Ascending aorta (tissue), 2 donors: ENCODE measurements at regions not wholly inside any gene's neighbourhood (a gene's known extent, or its start where the extent isn't known, plus 50 kb on each side); places are given as distances from the start of the nearest gene placed in this dataset.

Source experiments
- DNase-seq, 2 donors: peaks; one replicate each; pipeline ENCODE4 v3.0.0-alpha.2; 2019; ENCODE audit warnings: low spot score in 2 of 2
- H3K27ac ChIP-seq, 2 donors: fragments of 200-600 bp; sonication (generic); one replicate each; pipeline ENCODE4 v1.5.1; 2016 to 2017; ENCODE audit warnings: mild to moderate bottlenecking in 1 of 2
- H3K27me3 ChIP-seq: fragments of 200-600 bp; sonication (generic); one replicate; pipeline ENCODE4 v1.5.1; 2017
- H3K36me3 ChIP-seq, 2 donors: fragments of 200-600 bp; sonication (generic); one replicate each; pipeline ENCODE4 v1.5.1; 2016
- H3K4me1 ChIP-seq, 2 donors: fragments of 200-600 bp; sonication (generic); one replicate each; pipeline ENCODE4 v1.5.1; 2016 to 2017; ENCODE audit warnings: mild to moderate bottlenecking in 1 of 2
- H3K4me3 ChIP-seq, 2 donors: fragments of 200-600 bp; sonication (generic); one replicate each; pipeline ENCODE4 v1.5.1; 2016 to 2017; ENCODE audit warnings: mild to moderate bottlenecking in 1 of 2
- H3K9me3 ChIP-seq, 2 donors: fragments of 200-600 bp; sonication (generic); one replicate each; pipeline ENCODE4 v1.5.1; 2016
- CTCF ChIP-seq, 3 experiments: fragments of 200-600 bp in 2 of 3; fragments of 450-650 bp in 1 of 3; sonication (generic) in 2 of 3; IDR thresholded peaks; one replicate each; pipeline ENCODE4 v1.5.1; 2016 to 2019; ENCODE audit warnings: antibody characterized with exemption in 3 of 3, mild to moderate bottlenecking in 1 of 3, moderate library complexity in 1 of 3
- intact Hi-C: fragments of 100-400 bp; cut with DNase I; formaldehyde crosslinking; loops from one replicate; pipeline ENCODE4 v1.15.1; 2023

GRCh38 chr13:39189778-39190177 is 151.5 kb downstream of the NHLRC3 start:
- no peak for DNase-seq
- Histone ChIP-seq H3K27me3 (no peaks in the 10 kb centered on the region), H3K27ac (no peak overlapping the region), H3K9me3 (no peaks in the 10 kb centered on the region), H3K4me3 (no peak overlapping the region), H3K4me1 (peaks cover 0 to 5% of the 10 kb centered on the region in 2 donors), H3K36me3 (no peaks in the 10 kb centered on the region)
- TF ChIP-seq CTCF (IDR thresholded peaks at IDR 0.05) = no peak
- intact Hi-C loops = loop anchor here (5.0 kb wide), 1 partner anchor 228 kb away; no protein-coding TSS in a partner anchor

DNA sequence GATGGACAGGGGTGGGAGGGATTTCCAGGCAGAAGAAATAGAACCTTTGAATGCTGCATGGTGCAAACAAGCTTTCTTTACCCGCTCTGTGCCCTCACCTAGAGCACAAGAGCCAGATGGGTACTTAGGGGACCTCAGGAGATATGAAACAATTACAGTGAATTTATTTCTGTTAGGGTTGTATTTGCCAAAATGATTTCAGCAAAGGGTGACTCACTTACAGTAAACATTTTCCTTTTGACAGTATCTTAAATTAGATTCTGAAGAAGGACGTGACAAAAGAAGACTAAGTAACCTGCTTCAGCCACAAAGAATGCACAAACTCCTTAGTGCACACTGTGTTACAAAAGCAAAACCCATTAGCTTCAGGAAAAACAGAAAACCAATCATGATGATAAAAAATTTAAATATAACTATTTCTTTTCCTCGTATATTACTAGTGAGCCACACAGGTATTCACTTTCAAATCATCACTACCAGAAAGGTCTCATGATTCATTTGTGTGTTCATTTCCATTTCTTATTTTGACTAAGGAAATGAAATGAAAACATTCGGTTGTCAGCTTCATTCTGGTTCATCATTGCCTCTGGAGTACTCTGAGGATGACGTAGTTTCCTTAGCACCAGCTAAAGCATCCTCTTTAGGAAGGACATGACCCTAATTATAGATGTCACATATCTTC is 158.8 kb downstream of the NHLRC3 start:
- no peak overlapping the region for H3K27ac ChIP-seq

GRCh38 chr13:39197647-39198007 is 159.4 kb downstream of the NHLRC3 start:
- Histone ChIP-seq H3K27me3 (no peaks in the 10 kb centered on the region), H3K4me3 (no peak overlapping the region), H3K9me3 (no peaks in the 10 kb centered on the region), H3K36me3 (no peaks in the 10 kb centered on the region), H3K4me1 (no peaks in the 10 kb centered on the region), H3K27ac (no peak overlapping the region)
- no peak for DNase-seq
- TF ChIP-seq CTCF (IDR thresholded peaks at IDR 0.05) = no peak
- intact Hi-C loops = no loop called here

More for the DNA sequence above, 158.8 kb downstream of the NHLRC3 start:
- TF ChIP-seq CTCF (IDR thresholded peaks at IDR 0.05) = no peak
- no peak overlapping the region for H3K4me3 ChIP-seq
- H3K36me3 ChIP-seq = no peaks in the 10 kb centered on the region
- no peaks in the 10 kb centered on the region for H3K4me1 ChIP-seq
- no peaks in the 10 kb centered on the region for H3K27me3 ChIP-seq
- intact Hi-C loops = no loop called here
- no peaks in the 10 kb centered on the region for H3K9me3 ChIP-seq
- no peak for DNase-seq

DNA sequence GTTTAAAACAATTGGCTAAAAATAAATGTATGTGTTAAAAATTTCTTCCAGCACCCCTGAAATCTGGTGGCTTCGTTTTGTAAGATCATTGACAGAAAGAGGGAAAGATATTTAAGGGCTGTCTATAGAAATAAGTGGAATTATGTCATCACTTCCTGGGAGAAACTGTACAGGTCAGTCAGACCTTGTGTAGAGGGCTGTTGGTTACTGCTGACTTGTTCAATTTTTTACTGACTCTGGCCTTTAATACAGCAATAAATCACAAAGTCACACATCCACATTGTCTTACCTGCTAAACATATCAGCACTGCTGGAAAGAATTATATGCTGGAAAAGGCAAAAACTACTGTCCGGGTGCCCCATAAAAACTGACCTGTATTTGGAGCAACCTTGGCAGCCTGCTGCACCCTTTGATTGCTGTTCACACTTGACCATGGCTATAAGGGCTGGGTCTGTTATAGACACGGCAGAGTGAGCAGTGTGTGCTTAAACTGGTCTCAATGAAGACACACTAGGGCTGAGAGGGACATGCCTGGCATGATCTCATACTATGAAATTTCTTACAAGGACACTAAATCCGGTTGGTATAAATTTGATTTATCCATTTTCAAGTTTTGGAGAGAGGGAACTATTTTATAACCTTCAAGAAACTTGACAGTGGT is 162.1 kb downstream of the NHLRC3 start:
- H3K36me3 ChIP-seq = no peaks in the 10 kb centered on the region
- no peak overlapping the region for H3K27ac ChIP-seq
- H3K4me3 ChIP-seq = no peak overlapping the region
- no peak for DNase-seq
- H3K9me3 ChIP-seq = no peaks in the 10 kb centered on the region
- no peaks in the 10 kb centered on the region for H3K4me1 ChIP-seq
- H3K27me3 ChIP-seq = no peaks in the 10 kb centered on the region
- no peak for TF ChIP-seq CTCF (IDR thresholded peaks at IDR 0.05)
- intact Hi-C loops = no loop called here

- H3K27ac ChIP-seq = no peak overlapping the region
- no peak for DNase-seq
- no peaks in the 10 kb centered on the region for H3K27me3 ChIP-seq
- no peaks in the 10 kb centered on the region for H3K9me3 ChIP-seq
- no peaks in the 10 kb centered on the region for H3K36me3 ChIP-seq
- no peak overlapping the region for H3K4me3 ChIP-seq
- H3K4me1 ChIP-seq = no peaks in the 10 kb centered on the region
- intact Hi-C loops = no loop called here
- TF ChIP-seq CTCF (IDR thresholded peaks at IDR 0.05) = no peak
Observed at GRCh38 chr13:39201180-39201579, 162.9 kb downstream of the NHLRC3 start.
